ENCODE measurements at regions not wholly inside any gene's neighbourhood (a gene's known extent, or its start where the extent isn't known, plus 50 kb on each side); places are given as distances from the start of the nearest gene placed in this dataset.
A peak's percentile ranks its signal among the peaks of the same experiment; 100 is the strongest.

DNA sequence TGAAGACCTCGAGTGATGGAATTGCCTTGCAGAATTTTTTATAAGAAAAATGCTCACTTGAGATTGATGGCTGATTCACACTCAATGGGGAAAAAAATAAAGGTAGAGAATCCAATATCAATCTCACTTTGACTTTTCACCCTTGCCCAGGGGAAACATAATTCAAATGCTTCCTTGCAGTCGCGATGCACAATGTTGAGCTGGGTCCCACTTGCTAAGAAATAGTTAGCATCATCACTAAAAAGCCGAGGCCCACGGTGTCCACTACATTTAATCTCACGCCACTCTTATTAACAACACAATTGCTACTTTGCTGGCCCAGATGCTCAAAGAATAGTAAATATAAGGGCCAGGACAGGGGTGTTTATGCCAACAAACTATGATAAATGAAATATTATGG is 223.4 kb downstream of the SPTSSA start:
- DNase-seq: no peak

DNA sequence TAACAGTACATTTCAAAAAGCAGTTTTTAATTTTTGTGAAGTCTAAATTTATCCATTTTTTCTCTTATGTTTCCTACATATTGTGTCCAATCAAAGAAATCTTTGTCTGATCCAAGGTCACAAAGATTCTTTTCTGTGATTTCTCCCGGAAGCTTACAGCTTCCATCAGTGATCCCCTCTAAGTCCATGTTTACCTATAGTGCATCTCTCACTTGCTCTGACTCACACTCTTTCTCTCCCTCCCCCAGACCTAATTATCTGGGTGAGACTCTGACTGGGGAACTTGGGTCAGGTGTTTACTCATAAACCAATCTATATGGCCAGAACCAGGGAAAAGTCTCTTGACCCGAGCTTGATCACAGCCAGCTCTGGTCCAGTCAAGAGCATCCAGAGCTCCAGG is 224.4 kb downstream of the SPTSSA start:
- no peak for DNase-seq

DNA sequence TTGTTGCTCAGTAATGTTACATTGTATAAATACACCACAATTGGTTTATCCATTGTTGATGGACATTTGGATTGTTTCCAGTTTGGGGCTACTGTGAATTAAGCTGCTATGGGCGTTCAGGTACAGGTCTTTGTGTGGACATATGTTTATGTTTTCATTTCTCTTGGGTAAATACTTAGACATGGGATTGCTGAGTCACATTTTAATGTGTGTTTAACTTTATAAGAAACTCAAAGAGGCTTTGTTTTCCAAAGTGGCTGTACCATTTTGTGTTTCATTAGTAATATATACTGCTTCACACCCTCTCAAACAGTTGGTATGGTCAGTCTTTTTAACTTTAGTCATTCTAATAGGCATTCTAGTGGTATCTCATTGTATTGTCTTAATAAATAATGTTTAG is 225.0 kb downstream of the SPTSSA start:
- DNase-seq: no peak

DNA sequence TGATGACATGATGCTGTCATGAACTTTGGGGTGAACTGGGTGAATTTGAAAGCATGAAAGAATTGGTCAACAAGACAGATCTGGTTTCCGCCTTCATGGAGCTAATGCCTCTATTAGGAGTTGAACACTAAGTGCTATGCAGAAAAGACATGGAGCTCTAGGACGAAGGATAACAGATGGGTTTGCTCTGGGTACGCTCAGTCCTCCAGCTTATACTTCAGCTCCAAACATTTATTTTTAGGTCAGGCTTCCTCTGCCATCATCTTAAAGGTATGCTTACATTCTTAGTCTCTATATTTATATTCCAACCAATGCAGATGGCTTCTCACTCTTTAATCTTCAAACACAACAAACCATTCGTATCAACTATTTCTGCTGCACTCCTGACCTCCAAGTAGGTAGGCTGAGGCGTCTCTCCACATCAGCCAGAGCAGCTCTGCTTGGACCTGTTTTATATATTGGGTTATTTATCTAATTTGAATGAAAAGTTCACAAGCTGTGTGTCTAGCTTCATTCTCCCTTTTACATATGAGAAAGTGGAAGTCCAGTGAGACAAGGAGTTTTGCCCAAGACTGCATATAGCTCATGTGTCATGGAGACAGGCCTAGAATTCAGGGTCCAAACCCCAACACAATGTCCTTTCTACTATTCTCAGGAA is 226.3 kb downstream of the SPTSSA start:
- no peak for DNase-seq

DNA sequence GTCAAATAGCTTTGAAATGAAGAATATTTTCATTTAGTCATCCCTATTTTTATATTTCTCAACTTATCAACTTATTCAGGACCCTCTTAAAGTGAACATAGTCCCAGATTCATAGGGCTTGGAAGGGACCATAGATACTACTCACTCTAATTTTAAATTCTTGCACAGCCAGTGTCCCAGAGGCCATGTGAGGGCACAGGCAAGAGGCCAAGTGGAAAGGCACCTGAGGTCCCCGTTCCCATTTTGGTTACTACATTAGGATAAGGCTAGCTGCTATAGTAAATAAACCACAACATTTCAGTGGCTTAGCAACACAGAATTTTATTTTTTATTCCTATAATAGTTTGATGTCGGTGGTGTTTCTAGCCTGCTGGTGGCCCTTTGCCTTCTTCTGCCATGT is 227.8 kb downstream of the SPTSSA start:
- no peak for DNase-seq

DNA sequence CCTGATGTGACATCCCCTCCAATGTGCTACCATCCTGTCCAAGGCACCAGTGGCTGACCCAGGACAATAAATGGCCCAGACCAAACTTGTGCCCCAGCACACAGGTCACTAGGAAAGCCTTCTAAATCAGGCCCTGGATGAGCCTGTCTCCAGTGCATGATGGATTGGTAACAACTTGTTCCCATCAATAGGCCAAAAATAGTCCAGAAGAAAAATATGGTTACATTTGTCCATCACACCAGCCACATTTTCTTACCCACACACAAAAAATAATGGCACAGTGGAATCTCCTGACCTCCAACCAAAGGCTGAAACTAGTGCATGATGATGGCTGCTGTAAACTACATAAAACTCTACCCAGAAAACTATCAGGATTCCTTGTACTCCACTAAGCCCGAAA is 228.4 kb downstream of the SPTSSA start:
- no peak for DNase-seq

DNA sequence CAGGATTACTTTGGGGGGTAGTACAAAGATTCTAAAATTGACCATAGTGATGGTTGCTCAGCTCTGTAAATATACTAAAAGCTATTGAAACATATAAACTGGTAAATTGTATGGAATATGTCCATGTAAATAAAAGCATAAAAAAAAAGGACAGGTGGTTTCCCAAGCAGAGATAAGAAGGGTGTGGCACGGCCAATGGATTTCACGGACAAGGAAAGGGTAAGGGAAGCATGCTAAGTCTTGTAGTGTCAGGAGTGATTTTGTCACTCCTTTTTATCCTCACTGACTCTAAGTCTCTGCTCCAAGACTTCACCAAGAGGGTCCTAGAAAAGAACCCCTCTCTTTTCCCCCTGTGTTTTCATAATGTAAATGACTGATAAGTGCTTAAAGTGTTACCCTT is 229.2 kb downstream of the SPTSSA start:
- DNase-seq: no peak

DNA sequence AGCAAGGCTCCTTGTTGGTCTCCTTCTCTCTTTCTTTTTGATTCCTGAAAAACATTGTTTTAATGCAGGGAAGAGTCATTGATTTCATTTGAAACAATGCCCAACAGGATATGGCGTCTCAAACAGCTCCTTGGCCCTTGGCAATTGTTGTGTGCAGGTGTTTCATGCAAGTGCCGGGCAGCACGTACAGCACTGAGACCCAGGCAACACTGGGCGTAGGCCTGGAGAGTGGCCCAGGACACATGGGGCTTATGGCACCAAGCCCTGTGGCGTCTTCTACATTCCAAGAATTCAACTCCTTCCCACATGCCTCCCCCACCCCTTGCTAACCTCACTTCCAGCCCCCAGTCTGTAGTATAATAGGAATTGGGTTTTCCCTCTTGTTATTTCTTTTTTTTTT is 230.4 kb downstream of the SPTSSA start:
- no peak for DNase-seq

DNA sequence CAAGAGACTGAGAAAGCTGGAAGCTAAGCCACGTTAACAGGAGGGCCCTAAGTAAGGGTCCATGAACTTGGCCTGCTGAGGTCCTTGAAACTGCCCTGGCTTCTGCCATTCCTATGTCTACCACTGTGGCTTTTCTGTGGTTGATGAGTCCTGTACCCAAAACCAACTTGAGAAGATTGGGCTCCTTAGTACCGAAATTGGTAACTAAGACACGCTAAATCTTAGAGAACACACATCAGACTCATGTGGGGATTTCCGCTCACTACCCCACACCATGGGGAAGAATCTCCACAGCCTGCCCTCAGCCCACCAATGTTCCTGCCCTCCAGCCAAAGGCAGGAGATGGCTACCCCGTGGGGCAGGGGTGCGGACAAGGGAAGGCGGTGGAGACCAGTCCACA is 232.9 kb downstream of the SPTSSA start:
- DNase-seq: no peak

DNA sequence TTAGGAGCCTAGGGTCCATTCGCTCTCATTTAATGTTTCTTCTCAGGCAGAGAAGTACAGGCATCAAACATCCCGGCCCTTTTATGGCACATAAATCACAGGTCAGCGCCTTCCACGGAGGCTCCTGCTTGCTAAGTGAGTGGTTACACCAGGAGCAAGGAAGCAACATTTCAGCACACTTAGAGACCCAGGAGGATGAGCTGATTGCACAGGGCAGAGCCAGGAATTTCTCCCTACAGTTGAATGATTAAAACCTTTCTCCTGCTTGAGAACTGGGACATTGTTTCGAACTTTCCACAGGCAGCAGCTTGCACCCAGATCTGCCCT is 233.4 kb downstream of the SPTSSA start:
- DNase-seq: no peak

DNA sequence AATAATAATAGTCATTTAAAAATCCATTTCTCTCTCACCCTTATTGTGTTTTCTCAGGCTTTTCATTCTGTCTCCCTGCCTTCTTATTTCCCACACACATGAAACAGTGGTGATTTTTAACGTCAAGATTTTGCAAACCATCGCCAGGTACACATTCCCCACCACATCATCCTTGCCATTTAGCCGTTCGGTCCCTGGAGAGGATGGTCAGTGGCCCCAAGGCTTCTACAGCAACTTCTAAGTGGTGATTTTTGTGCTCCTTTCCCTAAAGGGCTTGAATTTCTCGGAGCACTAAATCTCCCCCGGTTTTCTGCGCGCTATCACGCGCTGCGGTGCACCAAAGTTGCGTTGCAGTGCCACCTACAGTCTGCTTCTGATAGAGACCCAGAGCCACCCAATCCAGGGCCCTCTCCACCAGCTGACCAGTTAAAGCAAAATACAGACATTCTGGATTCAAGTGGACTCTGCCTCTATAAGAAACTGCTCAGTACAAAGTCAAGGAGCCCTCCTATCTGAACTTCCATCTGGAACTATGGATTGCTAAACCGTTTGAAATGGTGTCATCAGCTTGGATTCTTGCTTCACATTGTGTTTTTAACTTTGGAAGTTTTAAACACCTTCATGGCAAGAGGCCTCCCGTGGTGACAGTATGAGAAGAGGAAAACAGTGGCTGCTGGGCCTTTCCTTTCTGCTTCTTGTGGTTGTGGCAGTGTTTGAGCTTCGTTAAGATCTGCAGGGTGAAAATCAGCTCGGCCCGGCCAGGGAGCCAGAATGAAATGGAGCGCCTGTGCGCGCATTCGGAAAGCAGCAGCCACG is 234.0 kb downstream of the SPTSSA start:
- peak; percentile 54 for DNase-seq

DNA sequence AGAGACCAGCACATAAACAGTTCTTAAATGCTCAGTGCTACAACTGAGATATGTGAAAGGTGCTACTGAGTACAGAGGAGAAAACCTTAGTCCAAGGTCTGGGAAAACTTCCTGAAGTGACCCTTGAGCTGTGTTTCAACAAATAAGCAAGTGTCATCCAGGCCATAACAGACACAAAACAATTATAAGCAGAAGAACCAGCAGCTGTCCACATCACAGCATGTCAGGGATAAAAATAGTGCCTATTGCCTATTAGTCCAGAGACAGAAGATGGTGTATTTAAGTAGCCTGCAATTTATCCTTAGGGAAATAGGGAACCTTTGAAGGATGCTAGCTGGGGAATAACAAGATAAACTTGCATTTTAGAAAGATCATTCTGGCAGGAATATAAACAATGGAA is 237.8 kb downstream of the SPTSSA start:
- no peak for DNase-seq

DNA sequence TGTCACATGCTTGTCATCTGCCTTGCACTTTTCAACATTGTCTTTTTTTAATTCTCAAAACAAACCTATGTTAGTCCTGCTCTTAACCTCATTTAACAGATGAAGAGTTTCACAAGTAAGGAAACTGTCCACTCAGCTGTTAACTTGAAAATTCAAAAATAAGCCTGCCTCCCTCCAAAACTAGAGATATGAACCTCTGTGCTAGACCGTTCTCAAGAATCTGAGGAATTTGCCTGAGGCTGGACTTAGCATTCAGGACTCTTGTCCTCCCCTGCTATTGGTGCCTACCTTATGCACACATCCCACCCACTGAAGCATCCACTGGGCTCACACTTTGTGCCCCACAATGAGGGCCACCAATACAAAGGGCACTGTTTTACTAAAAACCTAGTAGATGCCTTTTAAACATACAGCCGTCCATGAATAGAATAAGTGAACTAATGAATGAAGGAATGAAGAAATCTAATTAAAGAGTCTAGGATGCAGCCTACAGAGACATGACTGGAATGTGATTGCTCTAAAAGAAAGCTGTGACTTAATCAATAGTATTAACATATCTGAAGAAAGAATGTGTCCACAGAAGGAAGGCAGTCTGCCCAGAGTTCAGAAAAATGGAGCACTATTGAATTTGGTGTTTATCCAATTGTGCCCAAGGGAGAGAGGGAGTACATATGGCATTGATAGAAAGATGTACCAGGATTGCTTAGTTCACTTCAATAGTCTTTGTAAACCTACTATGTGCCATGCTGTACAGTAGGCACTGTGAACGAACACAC is 238.5 kb downstream of the SPTSSA start:
- DNase-seq: no peak

DNA sequence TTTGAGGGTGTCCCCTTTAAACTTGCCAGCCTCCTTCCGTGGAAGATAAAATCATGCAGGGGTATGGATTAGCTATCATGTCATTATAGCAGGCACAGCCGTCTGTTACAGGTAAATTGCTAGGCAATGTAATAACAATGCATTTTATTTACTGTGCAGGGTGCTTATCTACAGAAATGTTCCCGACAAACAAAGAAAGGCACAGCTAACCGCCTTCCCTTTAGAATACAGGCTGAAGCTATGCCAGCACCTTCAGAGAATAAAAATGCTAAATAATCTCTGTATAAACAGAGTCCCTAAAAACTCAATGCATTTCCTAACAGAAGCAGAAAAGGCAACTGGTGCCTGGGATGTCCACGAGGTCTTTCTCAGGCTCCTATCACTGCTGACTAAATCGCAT is 239.2 kb downstream of the SPTSSA start:
- no peak for DNase-seq

DNA sequence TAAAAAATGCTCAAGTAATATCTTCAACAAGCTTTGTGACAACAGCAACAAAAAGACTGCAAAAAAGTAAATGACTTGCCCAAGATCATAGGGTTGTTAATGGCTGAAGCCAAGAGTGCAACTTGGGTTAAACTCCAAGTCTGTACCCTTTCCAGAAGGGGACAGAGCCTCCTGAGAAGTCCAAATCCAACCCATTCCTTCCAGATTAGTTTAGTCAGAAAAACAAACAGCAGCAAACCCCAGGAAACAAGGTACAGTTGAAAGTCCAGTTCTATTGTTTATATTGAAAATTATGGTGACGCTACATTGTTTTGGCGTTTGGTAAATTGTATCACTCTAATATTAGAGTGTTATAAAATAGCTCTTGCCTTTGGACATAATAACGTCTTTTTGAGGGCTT is 239.9 kb downstream of the SPTSSA start:
- no peak for DNase-seq

DNA sequence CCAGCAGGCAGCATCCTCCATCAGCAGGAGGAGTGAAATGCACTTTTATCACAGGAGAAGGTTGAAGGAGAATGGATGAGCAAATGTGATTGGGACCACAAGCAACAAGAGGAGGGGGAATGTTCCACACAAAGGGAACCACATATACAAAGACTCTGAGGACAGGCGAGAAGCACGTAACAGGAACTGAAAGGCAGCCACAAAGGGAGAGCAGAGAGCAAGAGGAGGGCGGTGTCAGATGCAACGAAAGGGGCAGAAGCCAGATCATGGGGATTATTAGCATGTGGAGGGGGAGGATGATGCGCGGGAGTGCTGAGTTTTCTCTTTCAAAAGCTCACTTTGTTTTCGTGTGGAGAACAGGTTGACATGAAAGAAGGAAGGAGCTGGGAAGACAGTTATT is 241.1 kb downstream of the SPTSSA start:
- DNase-seq: no peak

DNA sequence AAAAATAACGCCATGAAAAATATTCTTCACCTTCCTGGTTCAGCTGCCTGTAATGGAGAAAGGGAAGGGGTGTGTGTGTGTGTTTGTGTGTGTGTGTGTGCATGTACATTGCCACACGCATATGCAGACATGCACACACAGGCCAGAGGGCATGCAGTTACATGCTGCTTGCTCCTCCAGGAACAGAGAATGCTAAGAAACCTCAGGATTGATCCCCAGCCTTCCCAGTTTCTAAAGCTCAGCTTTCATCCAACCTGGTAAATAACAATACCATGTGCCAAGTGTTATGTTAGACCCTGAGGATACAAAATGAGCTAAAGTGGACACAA is 241.7 kb downstream of the SPTSSA start:
- DNase-seq: no peak

DNA sequence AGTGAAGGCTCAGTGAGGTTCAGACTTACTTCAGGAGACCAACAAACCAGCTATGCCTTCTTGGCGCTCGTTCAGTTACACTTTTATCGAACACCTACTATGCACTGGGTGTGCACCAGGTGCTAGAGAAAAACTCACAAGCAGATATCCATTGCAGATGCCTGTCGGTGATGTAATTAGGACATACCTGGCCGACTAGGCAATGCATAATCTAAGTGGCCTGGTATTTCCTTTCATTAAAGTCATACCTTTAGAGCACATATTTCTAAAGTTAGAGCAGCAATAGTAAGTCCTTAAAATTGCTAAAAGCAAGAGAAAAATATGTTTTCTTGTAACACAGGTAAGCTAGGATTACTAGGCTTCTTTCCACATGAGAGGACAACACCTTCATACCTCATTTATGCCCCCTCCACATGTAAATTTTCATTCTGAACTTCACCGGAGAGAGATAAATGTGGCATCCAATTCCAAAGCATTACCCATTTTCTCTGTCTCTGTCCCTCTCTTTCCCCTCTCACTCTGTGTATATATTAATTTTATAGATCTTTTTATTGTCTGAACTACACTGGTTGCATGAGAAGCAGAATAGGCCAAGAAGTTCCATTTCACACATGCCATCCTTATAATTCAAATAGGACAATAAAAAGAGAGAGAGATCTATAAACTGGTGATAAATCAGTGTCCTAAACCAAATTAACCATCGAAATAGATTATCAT is 242.2 kb downstream of the SPTSSA start:
- DNase-seq: no peak

DNA sequence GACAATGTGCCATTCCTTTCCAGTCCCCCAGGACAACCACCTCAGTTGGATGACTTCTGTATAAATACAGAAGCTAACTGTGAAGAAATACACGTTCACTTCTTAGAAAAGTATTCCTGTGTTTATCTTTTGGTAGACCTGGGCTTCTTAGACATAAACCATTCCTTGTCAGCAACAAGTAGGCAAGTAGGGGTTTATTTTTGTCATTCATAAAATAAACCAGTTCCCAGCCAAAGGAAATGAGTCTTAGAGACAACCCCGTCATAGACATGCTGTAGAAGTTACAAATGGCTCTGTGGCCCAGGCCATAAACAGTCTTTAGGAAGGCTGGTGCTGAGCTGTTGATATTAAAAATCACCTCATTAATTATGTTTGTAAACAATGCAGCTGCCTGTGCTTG is 243.2 kb downstream of the SPTSSA start:
- DNase-seq: no peak

DNA sequence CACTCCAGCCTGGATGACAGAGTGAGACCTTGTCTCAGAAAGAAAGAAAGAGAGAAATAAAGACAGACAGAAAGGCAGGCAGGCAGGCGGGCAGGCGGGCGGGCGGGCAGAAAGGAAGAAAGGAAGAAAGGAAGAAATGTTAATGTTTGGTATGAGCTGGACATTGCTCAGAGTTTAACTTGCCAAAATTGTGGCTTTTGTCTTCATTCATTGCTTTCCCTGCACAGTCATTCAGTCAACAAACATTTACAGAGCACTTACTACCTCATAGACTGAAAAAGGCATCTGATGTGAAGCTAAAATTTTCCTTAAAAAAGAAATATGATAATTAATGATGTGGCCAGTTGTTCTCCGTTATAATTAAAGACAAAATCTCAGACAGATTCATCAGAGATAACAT is 247.1 kb downstream of the SPTSSA start:
- DNase-seq: no peak

DNA sequence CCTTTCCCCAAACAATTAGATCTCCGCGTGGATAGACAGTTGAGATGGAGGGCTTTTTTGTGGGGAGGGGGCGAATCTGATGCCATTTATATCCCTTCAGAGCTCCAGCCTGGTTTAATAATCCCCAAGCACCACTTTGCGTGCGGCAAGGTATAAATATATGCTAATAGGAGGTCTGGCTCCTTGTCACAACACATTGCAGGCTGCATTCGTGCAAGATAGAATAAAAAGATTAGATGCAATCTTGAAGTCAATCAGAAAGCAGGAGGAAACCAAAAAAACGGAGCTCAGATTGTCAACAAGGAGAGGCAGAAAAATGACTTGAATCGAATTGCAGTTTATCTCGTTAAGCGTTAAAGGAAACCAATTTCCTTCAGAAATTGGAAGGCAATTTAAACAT is 248.7 kb downstream of the SPTSSA start:
- no peak for DNase-seq

DNA sequence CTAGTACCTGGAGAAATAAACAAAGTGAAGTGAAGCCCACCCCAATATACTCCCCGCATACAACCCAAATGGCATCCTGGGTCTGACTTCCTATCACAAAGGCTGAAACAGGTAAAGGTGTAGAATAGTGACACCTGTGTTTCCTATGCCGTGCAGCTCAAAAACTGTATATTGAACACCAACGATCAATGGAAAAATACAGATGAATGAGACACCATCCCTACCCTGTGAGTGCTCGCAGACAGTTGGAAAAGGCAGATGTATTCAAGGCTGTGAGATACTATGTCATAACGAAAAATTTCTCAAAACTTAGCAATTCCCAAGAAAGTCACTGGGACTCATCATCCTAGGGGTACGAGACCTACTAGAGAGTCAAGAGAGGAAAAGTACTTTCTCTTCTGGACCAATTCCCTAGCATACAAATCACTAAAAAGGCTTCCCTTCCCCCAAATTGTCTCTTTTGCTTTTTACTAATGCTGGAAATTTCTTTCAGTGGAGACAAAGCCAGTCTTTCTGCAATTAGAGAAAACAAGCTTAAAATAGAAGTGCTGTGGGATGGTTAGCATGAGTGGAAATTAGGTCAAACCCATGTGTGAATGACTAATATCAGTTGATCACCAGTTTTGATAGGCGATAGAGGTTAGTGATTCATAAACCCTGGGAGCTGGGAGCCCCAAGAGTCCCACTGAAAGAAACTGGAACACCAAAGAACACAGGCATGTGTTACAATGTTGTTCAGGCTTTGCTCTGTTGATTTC is 249.7 kb downstream of the SPTSSA start:
- no peak for DNase-seq

DNA sequence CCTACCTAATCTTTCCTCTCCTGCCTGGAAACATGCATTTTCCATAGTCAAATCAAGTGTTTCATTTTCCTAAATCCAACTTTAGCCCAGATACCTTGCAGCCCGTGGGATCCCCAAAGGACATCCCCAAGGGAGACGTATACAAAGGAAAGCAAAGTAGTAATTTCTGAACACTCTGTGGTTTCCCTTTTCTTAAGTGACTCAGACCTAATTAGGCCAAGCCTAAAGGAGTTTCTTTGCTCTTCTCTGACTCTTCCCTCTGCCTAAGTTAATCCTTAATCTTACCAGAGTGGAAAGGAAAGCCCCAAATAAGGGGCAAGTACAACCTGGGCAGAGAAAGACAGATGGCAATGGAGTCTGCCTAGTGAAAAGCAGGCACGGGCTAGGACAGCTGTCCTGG is 250.3 kb downstream of the SPTSSA start:
- no peak for DNase-seq

All from NCI-H1105 treated with DMSO at 0.1 percent for 48 hours (cell line).